PC-9 (cell line): ENCODE measurements at regions not wholly inside any gene's neighbourhood (a gene's known extent, or its start where the extent isn't known, plus 50 kb on each side); places are given as distances from the start of the nearest gene placed in this dataset.

Experiments
- BruUV-seq: library from RNA; stranded (reverse); fragments of 400-500 nt; replicated peaks from 2 replicates; lab custom pipeline; 2021; lab: Mats Ljungman, UMichigan
- CTCF ChIA-PET: fragments of 300-600 bp; sonication (Branson Sonifier 250); formaldehyde crosslinking; loops from one replicate; lab custom pipeline; 2022; ENCODE audit warnings: antibody characterized with exemption; lab: Charles Lee
- POLR2A ChIA-PET: fragments of 300-600 bp; sonication (Branson Sonifier 250); formaldehyde crosslinking; loops from one replicate; lab custom pipeline; 2022; ENCODE audit warnings: antibody characterized with exemption; ENCODE audit not compliant: unreplicated experiment; lab: Charles Lee
- DNase-seq, 2 experiments: peaks; one replicate each; pipeline versions ENCODE4 v3.0.0 to v3.0.0-alpha.2; 2015 to 2022; ENCODE audit warnings: mixed read lengths in 1 of 2
- H2AFZ ChIP-seq: fragments of 200-600 bp; sonication (generic); 2 replicates; pipeline ENCODE4 v1.8.1; 2017; ENCODE audit warnings: antibody characterized with exemption
- H3F3A ChIP-seq: fragments of 200-600 bp; sonication (generic); 2 replicates; pipeline ENCODE4 v1.8.1; 2017; ENCODE audit warnings: antibody characterized with exemption, mild to moderate bottlenecking, low read depth; ENCODE audit not compliant: insufficient read depth
- H3K27ac ChIP-seq: fragments of 200-600 bp; sonication (generic); 2 replicates; pipeline ENCODE4 v1.6.1; 2016; ENCODE audit warnings: mixed run types
- H3K27me3 ChIP-seq: fragments of 200-600 bp; sonication (generic); 2 replicates; pipeline ENCODE4 v1.6.1; 2016; ENCODE audit warnings: low read depth, mixed run types; ENCODE audit not compliant: insufficient read depth
- H3K36me3 ChIP-seq: fragments of 200-600 bp; sonication (generic); 2 replicates; pipeline ENCODE4 v1.6.1; 2016; ENCODE audit warnings: low read depth, mixed run types
- H3K4me1 ChIP-seq: fragments of 200-600 bp; sonication (generic); replicated peaks from 2 replicates; pipeline ENCODE4 v1.6.1; 2016; ENCODE audit warnings: mixed run types; ENCODE audit not compliant: insufficient read depth
- H3K4me2 ChIP-seq: fragments of 200-600 bp; sonication (generic); 2 replicates; pipeline ENCODE4 v1.6.1; 2017; ENCODE audit warnings: mixed run types
- H3K4me3 ChIP-seq: fragments of 200-600 bp; sonication (generic); 2 replicates; pipeline ENCODE4 v1.6.1; 2016; ENCODE audit warnings: mixed run types
- H3K79me2 ChIP-seq: fragments of 200-600 bp; sonication (generic); 2 replicates; pipeline ENCODE4 v1.6.1; 2017; ENCODE audit warnings: low read depth, mixed run types
- H3K9me2 ChIP-seq: fragments of 200-600 bp; sonication (generic); 2 replicates; pipeline ENCODE4 v1.8.1; 2017; ENCODE audit warnings: mild to moderate bottlenecking; ENCODE audit not compliant: insufficient read depth
- H3K9me3 ChIP-seq: fragments of 200-600 bp; sonication (generic); 2 replicates; pipeline ENCODE4 v1.8.1; 2016; ENCODE audit warnings: low read depth; ENCODE audit not compliant: insufficient read depth
- H4K20me1 ChIP-seq: fragments of 200-600 bp; sonication (generic); 2 replicates; pipeline ENCODE4 v1.8.1; 2017; ENCODE audit not compliant: insufficient read depth
- EZH2 ChIP-seq: fragments of 200-600 bp; sonication (generic); IDR thresholded peaks from 2 replicates; pipeline ENCODE4 v1.8.0; 2017; ENCODE audit warnings: antibody characterized with exemption, low read depth
- intact Hi-C: fragments of 100-400 bp; cut with micrococcal nuclease; formaldehyde crosslinking; loops from one replicate; pipeline ENCODE4 v1.10.0; 2022; ENCODE audit not compliant: unreplicated experiment
- TF ChIP-seq, protein P1 (sequence below): fragments of 200-600 bp; sonication (generic); conservative IDR thresholded peaks from 2 replicates; pipeline ENCODE4 v1.6.1; 2017; ENCODE audit warnings: mixed run types, antibody characterized with exemption, mild to moderate bottlenecking, moderate library complexity

GRCh38 chr15:52925130-52925529, 135.0 kb upstream of the ONECUT1 start:
- Histone ChIP-seq H3K4me1 (no peaks in the 10 kb centered on the region), H3K9me2 (no peaks in the 10 kb centered on the region), H2AFZ (no peak overlapping the region), H3F3A (no peaks in the 10 kb centered on the region), H3K79me2 (no peaks in the 10 kb centered on the region), H4K20me1 (no peaks in the 10 kb centered on the region), H3K9me3 (no peaks in the 10 kb centered on the region), H3K27ac (no peak overlapping the region), H3K27me3 (peaks cover 16% of the 10 kb centered on the region; the same call in 1 of the 2 replicates), H3K4me2 (no peak overlapping the region), H3K36me3 (no peaks in the 10 kb centered on the region), H3K4me3 (no peak overlapping the region)
- TF ChIP-seq, protein P1, sequence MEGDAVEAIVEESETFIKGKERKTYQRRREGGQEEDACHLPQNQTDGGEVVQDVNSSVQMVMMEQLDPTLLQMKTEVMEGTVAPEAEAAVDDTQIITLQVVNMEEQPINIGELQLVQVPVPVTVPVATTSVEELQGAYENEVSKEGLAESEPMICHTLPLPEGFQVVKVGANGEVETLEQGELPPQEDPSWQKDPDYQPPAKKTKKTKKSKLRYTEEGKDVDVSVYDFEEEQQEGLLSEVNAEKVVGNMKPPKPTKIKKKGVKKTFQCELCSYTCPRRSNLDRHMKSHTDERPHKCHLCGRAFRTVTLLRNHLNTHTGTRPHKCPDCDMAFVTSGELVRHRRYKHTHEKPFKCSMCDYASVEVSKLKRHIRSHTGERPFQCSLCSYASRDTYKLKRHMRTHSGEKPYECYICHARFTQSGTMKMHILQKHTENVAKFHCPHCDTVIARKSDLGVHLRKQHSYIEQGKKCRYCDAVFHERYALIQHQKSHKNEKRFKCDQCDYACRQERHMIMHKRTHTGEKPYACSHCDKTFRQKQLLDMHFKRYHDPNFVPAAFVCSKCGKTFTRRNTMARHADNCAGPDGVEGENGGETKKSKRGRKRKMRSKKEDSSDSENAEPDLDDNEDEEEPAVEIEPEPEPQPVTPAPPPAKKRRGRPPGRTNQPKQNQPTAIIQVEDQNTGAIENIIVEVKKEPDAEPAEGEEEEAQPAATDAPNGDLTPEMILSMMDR = no peak
- ChIA-PET CTCF (no interaction called here), POLR2A (no interaction called here)
- DNase-seq = no peak
- intact Hi-C loops = no loop called here
- no TSS peak for BruUV-seq

DNA sequence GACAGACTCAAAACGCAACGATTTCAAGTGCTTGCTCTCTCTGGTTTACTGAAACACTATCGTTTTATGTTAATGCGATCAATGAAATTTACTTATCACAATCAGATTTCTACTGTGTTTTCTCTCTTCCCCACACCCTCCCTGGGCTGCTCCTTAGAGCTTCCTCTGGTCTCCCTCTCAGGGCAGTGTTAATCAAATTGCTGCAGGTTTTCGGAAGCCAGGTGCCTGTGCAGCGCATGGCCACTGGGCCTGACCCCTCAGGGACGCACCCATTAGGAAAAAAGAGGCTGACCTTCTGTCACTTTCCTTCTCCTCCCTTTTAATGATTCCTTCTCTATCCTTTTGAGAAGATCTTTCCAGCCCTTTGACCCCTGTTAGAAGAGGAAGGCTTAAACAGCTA, 134.5 kb upstream of the ONECUT1 start:
- Histone ChIP-seq H4K20me1 (no peaks in the 10 kb centered on the region), H3K79me2 (no peaks in the 10 kb centered on the region), H3K36me3 (no peaks in the 10 kb centered on the region), H2AFZ (no peak overlapping the region), H3K4me1 (no peaks in the 10 kb centered on the region), H3K27me3 (peaks cover 16% of the 10 kb centered on the region; the same call in 1 of the 2 replicates), H3K9me2 (no peaks in the 10 kb centered on the region), H3F3A (no peaks in the 10 kb centered on the region), H3K4me3 (no peak overlapping the region), H3K9me3 (no peaks in the 10 kb centered on the region), H3K27ac (no peak overlapping the region), H3K4me2 (no peak overlapping the region)
- ChIA-PET POLR2A (no interaction called here), CTCF (no interaction called here)
- intact Hi-C loops = no loop called here
- no TSS peak for BruUV-seq
- TF ChIP-seq EZH2 = no peak
- TF ChIP-seq, protein P1 = no peak
- no peak for DNase-seq

DNA sequence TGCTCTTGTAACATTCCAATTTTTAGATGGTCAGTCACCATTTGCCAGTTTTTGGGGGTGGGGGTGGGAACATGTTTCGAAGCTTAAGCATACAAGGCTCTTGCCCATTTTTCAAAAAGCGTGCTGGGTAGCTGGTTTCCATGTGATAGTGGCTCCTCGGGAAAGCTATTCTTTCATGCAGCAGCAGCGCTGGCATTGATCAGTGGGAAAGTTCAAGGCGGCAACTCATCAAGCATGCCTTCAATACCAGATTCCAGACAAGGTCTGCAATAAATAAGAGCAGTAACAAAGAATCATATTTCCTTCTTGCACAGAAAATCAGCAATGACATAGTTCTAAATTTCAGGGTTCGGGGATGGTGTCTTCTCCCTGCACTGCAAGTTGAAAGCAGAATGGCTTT, 133.5 kb upstream of the ONECUT1 start:
- no TSS peak for BruUV-seq
- TF ChIP-seq, protein P1 = no peak
- TF ChIP-seq EZH2 = no peak
- no peak for DNase-seq
- intact Hi-C loops = no loop called here
- no peak overlapping the region for H2AFZ ChIP-seq
- H3K79me2 ChIP-seq = no peaks in the 10 kb centered on the region
- no peaks in the 10 kb centered on the region for H3K9me2 ChIP-seq
- H3K27ac ChIP-seq = no peak overlapping the region
- no peak overlapping the region for H3K4me3 ChIP-seq
- ChIA-PET POLR2A (no interaction called here), CTCF (no interaction called here)
- no peak overlapping the region for H3K4me2 ChIP-seq
- H3F3A ChIP-seq = no peaks in the 10 kb centered on the region
- no peaks in the 10 kb centered on the region for H3K36me3 ChIP-seq
- no peaks in the 10 kb centered on the region for H4K20me1 ChIP-seq
- H3K27me3 ChIP-seq = peaks cover 16% of the 10 kb centered on the region; the same call in 1 of the 2 replicates
- H3K4me1 ChIP-seq = no peaks in the 10 kb centered on the region
- no peaks in the 10 kb centered on the region for H3K9me3 ChIP-seq
